Astrocyte (in vitro differentiated cells and primary cell): ENCODE measurements at regions not wholly inside any gene's neighbourhood (a gene's known extent, or its start where the extent isn't known, plus 50 kb on each side); places are given as distances from the start of the nearest gene placed in this dataset.

ENCODE experiments used
- CTCF ChIP-seq: IDR thresholded peaks from 2 replicates; pipeline ENCODE4 v1.5.1; 2011; ENCODE audit warnings: low read depth, mild to moderate bottlenecking, inconsistent platforms, low read length, moderate library complexity; ENCODE audit not compliant: insufficient read depth
- EZH2 ChIP-seq: IDR thresholded peaks from 2 replicates; pipeline ENCODE4 v1.6.1; 2012; ENCODE audit warnings: mild to moderate bottlenecking, low read length, inconsistent platforms; ENCODE audit not compliant: insufficient read depth

DNA sequence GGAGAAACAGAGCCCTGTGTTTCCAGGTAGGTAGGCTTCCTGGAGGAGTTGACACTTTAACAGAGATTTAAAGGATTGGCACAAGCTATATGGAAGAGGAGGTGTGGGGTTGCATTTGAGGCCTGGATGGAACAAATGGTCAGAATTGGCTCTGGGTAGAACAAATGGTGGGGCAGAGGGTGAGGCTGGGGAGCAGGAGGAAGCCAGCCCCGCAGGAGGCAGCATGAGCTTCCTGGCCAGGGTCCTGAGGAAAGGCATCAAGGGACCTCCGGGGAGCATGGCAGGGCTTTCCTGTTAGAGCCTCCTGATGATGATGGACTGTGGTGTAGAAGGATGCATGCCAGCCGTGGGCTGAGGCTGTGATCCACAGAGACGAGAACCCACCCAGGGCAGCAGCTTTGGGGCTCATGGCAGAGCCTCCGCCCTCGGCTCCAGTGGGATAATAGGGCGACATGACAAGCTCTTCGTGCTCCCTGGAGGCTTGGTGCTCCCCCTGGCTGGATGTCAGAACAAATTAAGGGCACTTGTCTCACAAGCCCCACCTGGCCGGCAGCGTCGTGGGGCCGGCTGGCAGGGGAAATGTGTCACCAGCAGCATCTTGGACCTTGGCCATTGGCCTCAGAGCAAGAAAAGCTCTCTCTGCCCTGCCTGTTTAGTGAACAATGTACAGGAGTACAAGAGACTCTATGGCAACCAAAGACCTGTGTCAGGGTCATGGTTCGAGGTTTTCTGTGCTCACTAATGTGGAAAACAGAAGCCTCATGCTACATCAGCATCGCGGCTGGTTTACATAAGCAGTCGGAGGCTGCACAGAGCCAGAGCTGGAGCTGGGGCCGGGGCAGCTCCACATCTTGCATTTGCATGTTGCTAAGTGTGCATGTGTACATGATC is 153.5 kb downstream of the MYCN start:
- TF ChIP-seq CTCF (no peak), EZH2 (no peak)
